ENCODE measurements at regions not wholly inside any gene's neighbourhood (a gene's known extent, or its start where the extent isn't known, plus 50 kb on each side); places are given as distances from the start of the nearest gene placed in this dataset.
"Not testable (repeated sequence)": the region's sequence is repeated elsewhere in the genome, so short reads cannot be mapped to it uniquely, and the experiment has no call there.

- Histone ChIP-seq H3K9ac (ENCODE audit: low read length) (no peak overlapping the region), H3K4me2 (ENCODE audit: low read length) (no peak overlapping the region), H3K27ac (ENCODE audit: low read depth, low read length, poor library complexity, severe bottlenecking) (no peak overlapping the region), H3K9me3 (ENCODE audit: low read length) (no peaks in the 10 kb centered on the region), H2AFZ (ENCODE audit: low read length) (no peak overlapping the region), H3K27me3 (ENCODE audit: insufficient read depth, low read length) (no peaks in the 10 kb centered on the region), H3K36me3 (ENCODE audit: insufficient read depth, low read length) (no peaks in the 10 kb centered on the region), H4K20me1 (ENCODE audit: insufficient read depth, low read length) (no peaks in the 10 kb centered on the region), H3F3A (ENCODE audit: insufficient read depth, low read length) (no peaks in the 10 kb centered on the region), H3K4me1 (ENCODE audit: insufficient read depth, low read length, severe bottlenecking) (no peaks in the 10 kb centered on the region), H3K79me2 (ENCODE audit: insufficient read depth, low read length) (no peaks in the 10 kb centered on the region), H3K9me2 (ENCODE audit: low read depth, low read length) (no peaks in the 10 kb centered on the region), H3K4me3 (ENCODE audit: low read depth, low read length, poor library complexity, severe bottlenecking) (no peak overlapping the region)
- TF ChIP-seq CTCF (IDR thresholded peaks at IDR 0.05; ENCODE audit: low read length) (no peak), EZH2 (IDR thresholded peaks at IDR 0.05; ENCODE audit: borderline replicate concordance, low read length) (no peak)
These were observed 133.4 kb downstream of the HNRNPD start for GRCh38 chr4:82240410-82240809.

GRCh38 chr4:82237142-82237541, 136.6 kb downstream of the HNRNPD start:
- H4K20me1 ChIP-seq (ENCODE audit: insufficient read depth, low read length); H3K4me2 ChIP-seq (ENCODE audit: low read length); H3K9me3 ChIP-seq (ENCODE audit: low read length); H3K4me3 ChIP-seq (ENCODE audit: low read depth, low read length, poor library complexity, severe bottlenecking); H3K27ac ChIP-seq (ENCODE audit: low read depth, low read length, poor library complexity, severe bottlenecking); H3K36me3 ChIP-seq (ENCODE audit: insufficient read depth, low read length); H2AFZ ChIP-seq (ENCODE audit: low read length); H3K79me2 ChIP-seq (ENCODE audit: insufficient read depth, low read length); H3K4me1 ChIP-seq (ENCODE audit: insufficient read depth, low read length, severe bottlenecking); H3F3A ChIP-seq (ENCODE audit: insufficient read depth, low read length); H3K9ac ChIP-seq (ENCODE audit: low read length); H3K9me2 ChIP-seq (ENCODE audit: low read depth, low read length); H3K27me3 ChIP-seq (ENCODE audit: insufficient read depth, low read length): not testable (repeated sequence)

GRCh38 chr4:82235346-82235745, 138.4 kb downstream of the HNRNPD start:
- no peaks in the 10 kb centered on the region for H3K9me3 ChIP-seq (ENCODE audit: low read length)
- H3K9me2 ChIP-seq (ENCODE audit: low read depth, low read length), result no peaks in the 10 kb centered on the region
- H2AFZ ChIP-seq (ENCODE audit: low read length), result no peak overlapping the region
- no peaks in the 10 kb centered on the region for H4K20me1 ChIP-seq (ENCODE audit: insufficient read depth, low read length)
- no peak overlapping the region for H3K27ac ChIP-seq (ENCODE audit: low read depth, low read length, poor library complexity, severe bottlenecking)
- H3K4me1 ChIP-seq (ENCODE audit: insufficient read depth, low read length, severe bottlenecking), result no peaks in the 10 kb centered on the region
- no peaks in the 10 kb centered on the region for H3F3A ChIP-seq (ENCODE audit: insufficient read depth, low read length)
- TF ChIP-seq CTCF (IDR thresholded peaks at IDR 0.05; ENCODE audit: low read length), result no peak
- TF ChIP-seq EZH2 (IDR thresholded peaks at IDR 0.05; ENCODE audit: borderline replicate concordance, low read length), result no peak
- H3K27me3 ChIP-seq (ENCODE audit: insufficient read depth, low read length), result no peaks in the 10 kb centered on the region
- H3K4me3 ChIP-seq (ENCODE audit: low read depth, low read length, poor library complexity, severe bottlenecking), result no peak overlapping the region
- H3K79me2 ChIP-seq (ENCODE audit: insufficient read depth, low read length), result no peaks in the 10 kb centered on the region
- H3K9ac ChIP-seq (ENCODE audit: low read length), result no peak overlapping the region
- H3K4me2 ChIP-seq (ENCODE audit: low read length), result no peak overlapping the region
- no peaks in the 10 kb centered on the region for H3K36me3 ChIP-seq (ENCODE audit: insufficient read depth, low read length)

- Histone ChIP-seq H3K27me3 (ENCODE audit: insufficient read depth, low read length) (no peaks in the 10 kb centered on the region), H3K36me3 (ENCODE audit: insufficient read depth, low read length) (no peaks in the 10 kb centered on the region), H3K79me2 (ENCODE audit: insufficient read depth, low read length) (no peaks in the 10 kb centered on the region), H3K9ac (ENCODE audit: low read length) (no peak overlapping the region), H3K27ac (ENCODE audit: low read depth, low read length, poor library complexity, severe bottlenecking) (no peak overlapping the region), H2AFZ (ENCODE audit: low read length) (no peak overlapping the region), H3K9me2 (ENCODE audit: low read depth, low read length) (no peaks in the 10 kb centered on the region), H3K9me3 (ENCODE audit: low read length) (no peaks in the 10 kb centered on the region), H3K4me3 (ENCODE audit: low read depth, low read length, poor library complexity, severe bottlenecking) (no peak overlapping the region), H4K20me1 (ENCODE audit: insufficient read depth, low read length) (no peaks in the 10 kb centered on the region), H3F3A (ENCODE audit: insufficient read depth, low read length) (no peaks in the 10 kb centered on the region), H3K4me2 (ENCODE audit: low read length) (no peak overlapping the region), H3K4me1 (ENCODE audit: insufficient read depth, low read length, severe bottlenecking) (no peaks in the 10 kb centered on the region)
- TF ChIP-seq EZH2 (IDR thresholded peaks at IDR 0.05; ENCODE audit: borderline replicate concordance, low read length), result no peak
- TF ChIP-seq CTCF (IDR thresholded peaks at IDR 0.05; ENCODE audit: low read length), result no peak
These were observed 140.9 kb downstream of the HNRNPD start for GRCh38 chr4:82232891-82233290.

Data from OCI-LY1 (cell line).